ENCODE measurements at regions not wholly inside any gene's neighbourhood (a gene's known extent, or its start where the extent isn't known, plus 50 kb on each side); places are given as distances from the start of the nearest gene placed in this dataset.
A peak's percentile ranks its signal among the peaks of the same experiment; 100 is the strongest.

DNA sequence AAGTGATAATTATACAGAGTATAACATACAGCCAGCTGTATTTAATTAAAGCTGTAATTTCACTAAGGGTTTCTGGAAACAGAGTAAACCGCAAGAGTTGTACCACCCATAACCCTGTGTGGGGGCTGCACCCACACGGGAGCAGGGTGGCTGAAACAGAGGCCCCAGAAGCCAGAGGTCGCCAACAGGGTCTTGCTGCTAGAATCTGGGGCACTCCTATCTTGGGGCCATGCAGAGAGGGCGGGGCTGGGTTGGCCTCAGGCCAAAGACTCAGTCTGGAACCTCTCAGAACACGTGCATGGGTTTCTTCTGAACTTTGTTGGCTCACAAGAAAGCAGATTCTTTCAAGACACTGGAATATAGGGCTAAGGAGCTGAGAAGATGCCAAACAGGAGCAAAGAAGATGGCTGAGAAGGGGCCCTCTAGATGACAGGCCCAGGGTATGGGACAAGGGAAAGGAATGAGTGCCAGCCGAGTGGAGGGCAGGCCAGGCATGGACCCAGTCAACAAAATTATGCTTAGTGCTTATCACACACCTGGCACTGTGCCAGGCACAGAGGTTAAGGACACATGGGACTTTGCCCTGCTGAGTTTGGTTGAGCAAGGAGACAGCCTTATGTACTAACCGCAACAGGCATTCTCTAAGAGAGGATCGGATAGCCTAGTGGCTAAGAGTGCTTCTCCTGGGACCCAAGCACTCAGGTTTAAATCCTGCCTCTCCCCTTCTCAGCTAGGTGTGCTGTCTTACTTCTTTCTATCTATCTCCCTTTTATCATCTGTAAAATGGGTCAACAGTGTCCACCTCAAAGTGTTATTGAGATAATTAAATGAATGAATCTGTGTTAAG is 96.6 kb upstream of the FOXP4 start:
- Histone ChIP-seq H3K27ac (ENCODE audit: low read depth in 2 of 2, low read length in 2 of 2) (peak overlapping the region; percentile 34 to 53), H3K4me1 (ENCODE audit: control insufficient read depth in 2 of 2, insufficient read depth in 2 of 2, low read length in 2 of 2) (peaks cover 16 to 18% of the 10 kb centered on the region in 2 donors), H3K4me3 (ENCODE audit: low read length in 2 of 2) (peak overlapping the region in 1 of 2 donors; percentile 4), H3K27me3 (ENCODE audit: control insufficient read depth in 2 of 2, insufficient read depth in 2 of 2, low read length in 2 of 2) (no peaks in the 10 kb centered on the region), H3K9me3 (ENCODE audit: control insufficient read depth in 2 of 2, low read length in 2 of 2) (no peaks in the 10 kb centered on the region), H3K36me3 (ENCODE audit: control insufficient read depth in 2 of 2, insufficient read depth in 2 of 2, low read length in 2 of 2) (no peaks in the 10 kb centered on the region), H3K9ac (ENCODE audit: low read depth in 1 of 2, low read length in 2 of 2) (no peak overlapping the region)

DNA sequence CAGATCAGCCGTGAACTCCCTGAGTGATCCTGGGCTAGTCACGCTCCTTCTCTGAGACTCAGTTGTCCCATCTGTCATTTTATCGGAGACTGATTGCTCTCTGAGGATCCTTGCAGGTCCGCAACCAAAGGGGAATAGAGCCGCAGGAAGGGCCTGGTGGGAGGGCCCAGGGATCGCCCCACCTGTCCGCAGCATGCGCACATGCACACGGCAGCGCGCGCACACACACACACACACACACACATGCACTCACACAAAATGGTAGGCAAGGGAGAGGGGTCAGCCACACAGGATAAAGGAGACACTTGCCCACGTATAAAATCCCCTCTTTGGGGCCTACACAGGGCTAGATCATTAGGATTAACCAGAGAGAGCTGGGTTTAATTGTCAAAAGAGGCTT is 95.6 kb upstream of the FOXP4 start:
- Histone ChIP-seq H3K4me1 (ENCODE audit: control insufficient read depth in 2 of 2, insufficient read depth in 2 of 2, low read length in 2 of 2) (peaks cover 16 to 22% of the 10 kb centered on the region in 2 donors), H3K27me3 (ENCODE audit: control insufficient read depth in 2 of 2, insufficient read depth in 2 of 2, low read length in 2 of 2) (peaks cover 0 to 2% of the 10 kb centered on the region in 2 donors), H3K9me3 (ENCODE audit: control insufficient read depth in 2 of 2, low read length in 2 of 2) (no peaks in the 10 kb centered on the region), H3K36me3 (ENCODE audit: control insufficient read depth in 2 of 2, insufficient read depth in 2 of 2, low read length in 2 of 2) (no peaks in the 10 kb centered on the region), H3K27ac (ENCODE audit: low read depth in 2 of 2, low read length in 2 of 2) (no peak overlapping the region), H3K9ac (ENCODE audit: low read depth in 1 of 2, low read length in 2 of 2) (no peak overlapping the region), H3K4me3 (ENCODE audit: low read length in 2 of 2) (no peak overlapping the region)

DNA sequence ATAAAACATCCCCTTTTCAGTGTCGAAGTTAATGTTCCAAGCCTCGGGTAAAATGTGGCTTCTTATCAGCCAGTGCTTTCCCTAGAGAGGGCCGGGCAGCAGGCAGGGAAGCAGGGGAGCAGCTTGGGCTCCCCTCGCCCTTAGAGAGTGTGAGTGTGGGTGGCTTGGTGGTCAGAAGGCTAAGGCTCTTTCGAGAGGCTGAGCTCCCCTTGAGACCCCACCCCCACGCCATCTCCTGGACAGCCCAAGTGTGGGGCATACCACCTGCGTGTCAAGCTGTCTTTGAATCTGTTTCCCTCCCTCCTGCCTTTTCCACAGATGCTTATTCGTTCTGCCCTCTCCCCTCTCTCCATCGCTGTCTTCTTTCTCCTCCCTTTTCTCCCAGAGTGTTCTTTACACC is 95.1 kb upstream of the FOXP4 start:
- Histone ChIP-seq H3K36me3 (ENCODE audit: control insufficient read depth in 2 of 2, insufficient read depth in 2 of 2, low read length in 2 of 2) (no peaks in the 10 kb centered on the region), H3K4me1 (ENCODE audit: control insufficient read depth in 2 of 2, insufficient read depth in 2 of 2, low read length in 2 of 2) (peaks cover 16 to 25% of the 10 kb centered on the region in 2 donors), H3K9me3 (ENCODE audit: control insufficient read depth in 2 of 2, low read length in 2 of 2) (no peaks in the 10 kb centered on the region), H3K27me3 (ENCODE audit: control insufficient read depth in 2 of 2, insufficient read depth in 2 of 2, low read length in 2 of 2) (peaks cover 0 to 2% of the 10 kb centered on the region in 2 donors), H3K4me3 (ENCODE audit: low read length in 2 of 2) (no peak overlapping the region), H3K9ac (ENCODE audit: low read depth in 1 of 2, low read length in 2 of 2) (no peak overlapping the region), H3K27ac (ENCODE audit: low read depth in 2 of 2, low read length in 2 of 2) (no peak overlapping the region)

DNA sequence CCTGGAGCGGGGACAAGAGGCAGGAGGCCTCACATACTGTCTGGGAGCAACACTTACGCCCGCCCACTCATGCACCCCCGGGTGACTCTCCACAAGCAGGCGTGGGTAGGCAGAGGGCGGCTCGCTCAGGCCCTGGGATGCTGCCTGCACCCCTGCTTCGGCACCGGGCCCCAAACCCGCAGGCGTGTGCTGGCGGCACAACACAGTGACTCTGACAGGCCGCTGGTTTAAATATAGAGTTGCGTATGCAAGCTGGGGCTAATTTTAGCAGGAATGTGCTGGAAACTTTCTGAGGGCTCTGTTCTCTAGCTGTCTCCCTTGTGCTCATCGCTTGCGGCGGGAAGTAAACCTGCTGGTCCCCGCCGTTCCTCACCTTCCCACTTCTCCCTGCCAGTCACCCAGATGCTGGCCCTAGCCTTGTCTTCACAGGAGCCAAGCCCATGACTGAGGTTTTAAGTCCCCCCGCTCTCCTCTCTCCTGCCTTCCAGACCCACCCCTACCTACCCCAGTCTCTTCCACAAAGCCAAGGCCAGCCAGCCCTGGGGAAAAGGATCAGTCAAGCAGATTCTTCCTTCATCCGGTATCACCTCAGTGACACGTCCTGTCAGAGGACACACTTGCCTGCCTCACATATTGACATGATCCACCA is 94.5 kb upstream of the FOXP4 start:
- Histone ChIP-seq H3K4me1 (ENCODE audit: control insufficient read depth in 2 of 2, insufficient read depth in 2 of 2, low read length in 2 of 2) (peaks cover 18 to 31% of the 10 kb centered on the region in 2 donors), H3K4me3 (ENCODE audit: low read length in 2 of 2) (no peak overlapping the region), H3K9me3 (ENCODE audit: control insufficient read depth in 2 of 2, low read length in 2 of 2) (no peaks in the 10 kb centered on the region), H3K27ac (ENCODE audit: low read depth in 2 of 2, low read length in 2 of 2) (no peak overlapping the region), H3K36me3 (ENCODE audit: control insufficient read depth in 2 of 2, insufficient read depth in 2 of 2, low read length in 2 of 2) (no peaks in the 10 kb centered on the region), H3K27me3 (ENCODE audit: control insufficient read depth in 2 of 2, insufficient read depth in 2 of 2, low read length in 2 of 2) (peaks cover 0 to 2% of the 10 kb centered on the region in 2 donors), H3K9ac (ENCODE audit: low read depth in 1 of 2, low read length in 2 of 2) (no peak overlapping the region)

DNA sequence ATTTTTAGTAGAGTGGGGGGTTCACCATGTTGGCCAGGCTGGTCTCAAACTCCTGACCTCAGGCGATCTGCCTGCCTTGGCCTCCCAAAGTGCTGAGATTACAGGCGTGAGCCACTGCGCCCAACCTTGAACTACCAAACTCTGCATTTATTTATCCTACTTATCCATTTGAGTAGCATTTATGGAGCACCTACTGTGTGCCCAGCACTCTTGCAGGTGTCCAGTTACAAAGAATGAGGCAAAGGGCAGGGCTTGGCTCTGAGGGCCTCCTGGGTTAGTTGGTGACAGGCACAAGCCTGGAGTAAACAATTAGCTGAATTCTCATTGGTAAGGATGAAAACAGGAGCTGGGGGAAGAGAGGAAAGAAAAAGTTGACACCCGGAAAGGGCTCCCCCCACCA is 93.4 kb upstream of the FOXP4 start:
- peaks cover 26 to 35% of the 10 kb centered on the region in 2 donors for H3K4me1 ChIP-seq (ENCODE audit: control insufficient read depth in 2 of 2, insufficient read depth in 2 of 2, low read length in 2 of 2)
- H3K36me3 ChIP-seq (ENCODE audit: control insufficient read depth in 2 of 2, insufficient read depth in 2 of 2, low read length in 2 of 2) = no peaks in the 10 kb centered on the region
- peaks cover 0 to 2% of the 10 kb centered on the region in 2 donors for H3K27me3 ChIP-seq (ENCODE audit: control insufficient read depth in 2 of 2, insufficient read depth in 2 of 2, low read length in 2 of 2)
- H3K27ac ChIP-seq (ENCODE audit: low read depth in 2 of 2, low read length in 2 of 2) = no peak overlapping the region
- no peaks in the 10 kb centered on the region for H3K9me3 ChIP-seq (ENCODE audit: control insufficient read depth in 2 of 2, low read length in 2 of 2)
- H3K4me3 ChIP-seq (ENCODE audit: low read length in 2 of 2) = no peak overlapping the region
- no peak overlapping the region for H3K9ac ChIP-seq (ENCODE audit: low read depth in 1 of 2, low read length in 2 of 2)

DNA sequence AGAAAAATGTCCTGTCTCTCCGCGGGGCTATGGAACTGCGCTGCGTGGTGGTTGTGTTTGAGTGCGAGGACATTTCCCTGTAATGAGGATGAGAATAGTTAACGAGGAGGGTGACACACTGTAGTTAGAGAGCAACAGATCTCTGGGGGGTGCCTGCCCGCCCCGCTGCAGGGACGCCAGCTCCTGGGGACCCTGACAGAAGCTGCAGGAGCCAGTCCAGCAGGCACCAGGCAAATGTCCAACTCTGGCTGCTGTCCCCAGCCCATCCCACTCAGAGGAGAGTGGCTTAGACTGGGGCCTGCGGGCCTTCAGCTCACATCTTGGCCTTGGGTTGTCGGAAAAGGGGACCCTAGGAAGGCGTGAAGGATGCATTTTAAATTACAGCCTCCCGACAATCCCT is 92.9 kb upstream of the FOXP4 start:
- Histone ChIP-seq H3K27ac (ENCODE audit: low read depth in 2 of 2, low read length in 2 of 2) (no peak overlapping the region), H3K4me3 (ENCODE audit: low read length in 2 of 2) (no peak overlapping the region), H3K9ac (ENCODE audit: low read depth in 1 of 2, low read length in 2 of 2) (no peak overlapping the region), H3K27me3 (ENCODE audit: control insufficient read depth in 2 of 2, insufficient read depth in 2 of 2, low read length in 2 of 2) (peaks cover 0 to 2% of the 10 kb centered on the region in 2 donors), H3K36me3 (ENCODE audit: control insufficient read depth in 2 of 2, insufficient read depth in 2 of 2, low read length in 2 of 2) (no peaks in the 10 kb centered on the region), H3K4me1 (ENCODE audit: control insufficient read depth in 2 of 2, insufficient read depth in 2 of 2, low read length in 2 of 2) (peaks cover 26 to 38% of the 10 kb centered on the region in 2 donors), H3K9me3 (ENCODE audit: control insufficient read depth in 2 of 2, low read length in 2 of 2) (no peaks in the 10 kb centered on the region)

DNA sequence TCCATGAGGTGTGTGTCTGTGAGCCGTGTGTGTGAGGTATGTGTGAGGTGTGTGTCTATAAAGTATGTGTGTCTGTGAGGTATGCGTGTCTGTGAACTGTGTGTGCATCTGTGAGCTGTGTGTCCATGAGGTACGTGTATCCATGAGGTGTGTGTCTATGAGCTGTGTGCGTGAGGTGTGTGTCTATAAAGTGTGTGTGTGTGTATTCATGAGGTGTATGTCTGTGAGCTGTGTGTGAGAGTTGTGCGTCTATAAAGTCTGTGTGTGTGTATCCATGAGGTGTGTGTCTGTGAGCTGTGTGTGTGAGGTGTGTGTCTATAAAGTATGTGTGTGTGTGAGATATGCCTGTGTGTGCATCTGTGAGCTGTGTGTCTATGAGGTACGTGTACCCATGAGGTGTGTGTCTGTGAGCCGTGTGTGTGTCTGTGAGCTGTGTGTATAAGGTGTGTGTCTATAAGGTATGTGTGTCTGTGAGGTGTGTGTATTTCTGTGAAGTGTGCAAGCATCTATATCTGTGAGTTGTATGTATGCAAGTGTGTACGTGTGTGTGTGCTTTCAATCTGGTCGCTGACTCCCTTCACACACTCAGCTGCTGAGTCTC is 91.9 kb upstream of the FOXP4 start:
- no peaks in the 10 kb centered on the region for H3K9me3 ChIP-seq (ENCODE audit: control insufficient read depth in 2 of 2, low read length in 2 of 2)
- H3K4me1 ChIP-seq (ENCODE audit: control insufficient read depth in 2 of 2, insufficient read depth in 2 of 2, low read length in 2 of 2) = peaks cover 21 to 35% of the 10 kb centered on the region in 2 donors
- H3K9ac ChIP-seq (ENCODE audit: low read depth in 1 of 2, low read length in 2 of 2) = no peak overlapping the region
- peaks cover 0 to 2% of the 10 kb centered on the region in 2 donors for H3K27me3 ChIP-seq (ENCODE audit: control insufficient read depth in 2 of 2, insufficient read depth in 2 of 2, low read length in 2 of 2)
- no peaks in the 10 kb centered on the region for H3K36me3 ChIP-seq (ENCODE audit: control insufficient read depth in 2 of 2, insufficient read depth in 2 of 2, low read length in 2 of 2)
- no peak overlapping the region for H3K27ac ChIP-seq (ENCODE audit: low read depth in 2 of 2, low read length in 2 of 2)
- H3K4me3 ChIP-seq (ENCODE audit: low read length in 2 of 2) = no peak overlapping the region

DNA sequence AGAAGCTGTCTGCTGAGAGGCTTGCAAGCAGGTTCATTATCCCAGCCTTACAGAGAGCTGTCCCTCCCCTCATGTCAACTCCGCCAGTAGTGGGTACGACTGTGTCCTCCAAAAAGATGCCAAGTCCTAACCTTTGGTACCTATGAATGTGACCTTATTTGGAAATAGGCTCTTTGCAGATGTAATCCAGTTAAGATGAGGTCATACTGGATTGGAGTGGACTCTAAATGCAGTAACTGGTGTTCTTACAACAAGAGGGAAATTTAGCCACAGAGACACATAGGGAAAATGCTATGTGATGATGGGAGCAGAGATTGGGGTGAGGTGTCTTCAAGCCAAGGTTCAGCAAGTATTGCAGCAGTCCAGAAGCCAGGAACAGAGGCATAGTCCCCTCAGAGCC is 90.8 kb upstream of the FOXP4 start:
- no peaks in the 10 kb centered on the region for H3K9me3 ChIP-seq (ENCODE audit: control insufficient read depth in 2 of 2, low read length in 2 of 2)
- no peak overlapping the region for H3K9ac ChIP-seq (ENCODE audit: low read depth in 1 of 2, low read length in 2 of 2)
- no peaks in the 10 kb centered on the region for H3K36me3 ChIP-seq (ENCODE audit: control insufficient read depth in 2 of 2, insufficient read depth in 2 of 2, low read length in 2 of 2)
- peaks cover 0 to 2% of the 10 kb centered on the region in 2 donors for H3K27me3 ChIP-seq (ENCODE audit: control insufficient read depth in 2 of 2, insufficient read depth in 2 of 2, low read length in 2 of 2)
- peaks cover 13 to 26% of the 10 kb centered on the region in 2 donors for H3K4me1 ChIP-seq (ENCODE audit: control insufficient read depth in 2 of 2, insufficient read depth in 2 of 2, low read length in 2 of 2)
- no peak overlapping the region for H3K27ac ChIP-seq (ENCODE audit: low read depth in 2 of 2, low read length in 2 of 2)
- H3K4me3 ChIP-seq (ENCODE audit: low read length in 2 of 2) = no peak overlapping the region

DNA sequence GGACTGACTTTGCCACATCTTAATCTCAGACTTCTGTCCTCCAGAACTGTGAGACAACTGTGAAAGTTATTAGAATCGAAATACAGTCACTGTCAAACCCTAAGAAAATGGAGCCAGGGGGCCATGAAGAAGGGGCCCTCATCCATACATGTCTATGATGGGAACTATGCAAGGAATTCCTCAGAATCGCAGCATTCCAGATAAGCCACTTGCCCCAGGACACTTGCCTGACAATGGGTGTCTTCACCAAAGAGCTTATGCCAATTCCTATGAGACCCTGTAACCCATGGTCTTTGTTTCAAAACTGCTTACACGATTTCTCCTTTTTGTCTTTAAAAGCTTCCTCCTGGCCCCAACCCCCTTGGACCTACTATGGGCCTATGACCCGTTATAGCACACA is 90.4 kb upstream of the FOXP4 start:
- peaks cover 0 to 2% of the 10 kb centered on the region in 2 donors for H3K27me3 ChIP-seq (ENCODE audit: control insufficient read depth in 2 of 2, insufficient read depth in 2 of 2, low read length in 2 of 2)
- H3K9me3 ChIP-seq (ENCODE audit: control insufficient read depth in 2 of 2, low read length in 2 of 2) = no peaks in the 10 kb centered on the region
- peak overlapping the region; percentile 16 to 75 for H3K27ac ChIP-seq (ENCODE audit: low read depth in 2 of 2, low read length in 2 of 2)
- H3K9ac ChIP-seq (ENCODE audit: low read depth in 1 of 2, low read length in 2 of 2) = no peak overlapping the region
- H3K4me1 ChIP-seq (ENCODE audit: control insufficient read depth in 2 of 2, insufficient read depth in 2 of 2, low read length in 2 of 2) = peaks cover 13 to 25% of the 10 kb centered on the region in 2 donors
- H3K4me3 ChIP-seq (ENCODE audit: low read length in 2 of 2) = no peak overlapping the region
- no peaks in the 10 kb centered on the region for H3K36me3 ChIP-seq (ENCODE audit: control insufficient read depth in 2 of 2, insufficient read depth in 2 of 2, low read length in 2 of 2)

DNA sequence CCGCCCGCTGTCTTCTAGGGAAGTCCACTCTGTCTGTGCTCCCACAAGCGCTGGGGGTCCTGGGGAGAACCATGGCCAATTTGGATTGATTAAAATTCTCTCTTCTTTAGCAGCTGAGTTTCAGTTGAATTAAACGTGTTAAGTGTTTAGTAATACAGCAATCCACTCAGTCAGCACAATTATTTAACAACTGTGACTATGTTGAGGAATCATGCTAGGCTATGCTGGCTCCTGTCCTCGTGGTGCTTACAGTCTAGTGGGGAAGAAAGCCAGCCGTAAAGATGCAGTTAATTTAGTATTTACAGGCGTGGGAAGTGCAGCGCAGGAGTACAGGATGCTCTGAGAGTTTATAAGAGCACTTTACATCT is 88.9 kb upstream of the FOXP4 start:
- H3K9me3 ChIP-seq (ENCODE audit: control insufficient read depth in 2 of 2, low read length in 2 of 2) = no peaks in the 10 kb centered on the region
- no peak overlapping the region for H3K9ac ChIP-seq (ENCODE audit: low read depth in 1 of 2, low read length in 2 of 2)
- no peak overlapping the region for H3K27ac ChIP-seq (ENCODE audit: low read depth in 2 of 2, low read length in 2 of 2)
- peaks cover 13 to 23% of the 10 kb centered on the region in 2 donors for H3K4me1 ChIP-seq (ENCODE audit: control insufficient read depth in 2 of 2, insufficient read depth in 2 of 2, low read length in 2 of 2)
- peaks cover 0 to 2% of the 10 kb centered on the region in 2 donors for H3K27me3 ChIP-seq (ENCODE audit: control insufficient read depth in 2 of 2, insufficient read depth in 2 of 2, low read length in 2 of 2)
- H3K4me3 ChIP-seq (ENCODE audit: low read length in 2 of 2) = no peak overlapping the region
- H3K36me3 ChIP-seq (ENCODE audit: control insufficient read depth in 2 of 2, insufficient read depth in 2 of 2, low read length in 2 of 2) = no peaks in the 10 kb centered on the region
